ENCODE measurements at regions not wholly inside any gene's neighbourhood (a gene's known extent, or its start where the extent isn't known, plus 50 kb on each side); places are given as distances from the start of the nearest gene placed in this dataset.
"Not testable (repeated sequence)": the region's sequence is repeated elsewhere in the genome, so short reads cannot be mapped to it uniquely, and the experiment has no call there.

- H3K4me1 Mint-ChIP-seq; DNase-seq; H3K4me3 ChIP-seq (ENCODE audit: low read length); H3K4me3 Mint-ChIP-seq; H3K27ac ChIP-seq (ENCODE audit: low read depth, low read length); POLR2A ChIA-PET; H3K27me3 ChIP-seq (ENCODE audit: insufficient read depth, low read length, poor library complexity, severe bottlenecking); H3K36me3 Mint-ChIP-seq; H3K4me1 ChIP-seq (ENCODE audit: insufficient read depth, low read length); H3K27ac Mint-ChIP-seq; H3K9me3 Mint-ChIP-seq; H3K36me3 ChIP-seq (ENCODE audit: insufficient read depth, low read length); H3K9me3 ChIP-seq (ENCODE audit: low read length): not testable (repeated sequence)
- peaks cover 13 to 27% of the 10 kb centered on the region in 2 donors for H3K27me3 Mint-ChIP-seq
- CTCF ChIA-PET: interaction anchor here (1.8 kb wide), 1 partner anchor 13 kb away, joined by 5 read pairs; no protein-coding TSS in a partner anchor
Measured at GRCh38 chr17:21470422-21470821, 94.3 kb downstream of the KCNJ12 start.

GRCh38 chr17:21470861-21471260, 94.7 kb downstream of the KCNJ12 start:
- no peaks in the 10 kb centered on the region for H3K4me1 Mint-ChIP-seq
- POLR2A ChIA-PET: no interaction called here

GRCh38 chr17:21474815-21475214, 98.7 kb downstream of the KCNJ12 start:
- Mint-ChIP-seq H3K4me1 (no peaks in the 10 kb centered on the region), H3K9me3 (peaks cover 0 to 21% (median 9%) of the 10 kb centered on the region in 5 donors), H3K4me3 (no peak overlapping the region), H3K27me3 (peaks cover 28 to 54% of the 10 kb centered on the region in 2 donors), H3K27ac (peak overlapping the region in 1 of 8 donors; percentile 33), H3K36me3 (peaks cover 0 to 5% (median 0%) of the 10 kb centered on the region in 3 donors)
- H3K36me3 ChIP-seq (ENCODE audit: insufficient read depth, low read length): no peaks in the 10 kb centered on the region
- no peak overlapping the region for H3K4me3 ChIP-seq (ENCODE audit: low read length)
- no peak overlapping the region for H3K27ac ChIP-seq (ENCODE audit: low read depth, low read length)
- H3K4me1 ChIP-seq (ENCODE audit: insufficient read depth, low read length): no peaks in the 10 kb centered on the region
- ChIA-PET CTCF (no interaction called here), POLR2A (no interaction called here)
- no peaks in the 10 kb centered on the region for H3K9me3 ChIP-seq (ENCODE audit: low read length)
- no peaks in the 10 kb centered on the region for H3K27me3 ChIP-seq (ENCODE audit: insufficient read depth, low read length, poor library complexity, severe bottlenecking)
- DNase-seq: no peak

More at GRCh38 chr17:21470861-21471260, 94.7 kb downstream of the KCNJ12 start:
- no peak overlapping the region for H3K27ac Mint-ChIP-seq
- H3K4me3 ChIP-seq (ENCODE audit: low read length): no peak overlapping the region
- no peaks in the 10 kb centered on the region for H3K9me3 ChIP-seq (ENCODE audit: low read length)
- DNase-seq: no peak
- no peaks in the 10 kb centered on the region for H3K27me3 ChIP-seq (ENCODE audit: insufficient read depth, low read length, poor library complexity, severe bottlenecking)
- peaks cover 15 to 31% of the 10 kb centered on the region in 2 donors for H3K27me3 Mint-ChIP-seq
- no peaks in the 10 kb centered on the region for H3K36me3 ChIP-seq (ENCODE audit: insufficient read depth, low read length)
- H3K27ac ChIP-seq (ENCODE audit: low read depth, low read length): no peak overlapping the region
- H3K36me3 Mint-ChIP-seq: no peaks in the 10 kb centered on the region
- CTCF ChIA-PET: interaction anchor here (1.8 kb wide), 1 partner anchor 14 kb away, joined by 5 read pairs; no protein-coding TSS in a partner anchor
- no peaks in the 10 kb centered on the region for H3K9me3 Mint-ChIP-seq
- no peak overlapping the region for H3K4me3 Mint-ChIP-seq
- H3K4me1 ChIP-seq (ENCODE audit: insufficient read depth, low read length): no peaks in the 10 kb centered on the region

DNA sequence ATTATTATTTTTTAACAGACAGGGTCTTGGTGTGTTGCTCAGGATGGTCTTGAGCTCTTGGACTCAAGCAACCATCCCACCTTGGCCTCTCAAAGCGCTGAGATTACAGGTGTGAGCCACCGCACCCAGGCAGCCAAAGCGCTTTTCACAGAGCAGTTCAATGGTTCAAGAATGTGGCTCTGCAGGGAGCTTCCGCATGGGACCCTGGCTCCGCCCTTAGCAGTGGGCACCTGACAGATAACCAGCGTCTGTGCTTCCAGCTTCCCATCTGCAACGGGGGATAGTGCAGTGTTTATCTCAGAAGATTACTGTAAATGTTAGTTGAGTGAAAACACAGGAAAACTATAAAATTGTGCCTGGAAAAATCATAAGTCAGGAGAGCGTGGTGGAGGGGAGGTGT, 99.4 kb downstream of the KCNJ12 start:
- no peak overlapping the region for H3K4me3 Mint-ChIP-seq
- Histone ChIP-seq H3K27ac (ENCODE audit: low read depth, low read length) (no peak overlapping the region), H3K4me1 (ENCODE audit: insufficient read depth, low read length) (no peaks in the 10 kb centered on the region), H3K36me3 (ENCODE audit: insufficient read depth, low read length) (no peaks in the 10 kb centered on the region), H3K9me3 (ENCODE audit: low read length) (no peaks in the 10 kb centered on the region), H3K4me3 (ENCODE audit: low read length) (no peak overlapping the region), H3K27me3 (ENCODE audit: insufficient read depth, low read length, poor library complexity, severe bottlenecking) (no peaks in the 10 kb centered on the region)
- H3K27ac Mint-ChIP-seq: no peak overlapping the region
- no peak for DNase-seq
- peaks cover 34 to 61% of the 10 kb centered on the region in 2 donors for H3K27me3 Mint-ChIP-seq
- ChIA-PET CTCF (interaction anchor here (0.6 kb wide), 1 partner anchor 1277 kb away, joined by 3 read pairs; no protein-coding TSS in a partner anchor), POLR2A (no interaction called here)
- peaks cover 0 to 21% (median 10%) of the 10 kb centered on the region in 5 donors for H3K9me3 Mint-ChIP-seq
- H3K36me3 Mint-ChIP-seq: peaks cover 0 to 5% (median 0%) of the 10 kb centered on the region in 3 donors
- H3K4me1 Mint-ChIP-seq: no peaks in the 10 kb centered on the region

GRCh38 chr17:21476867-21477266, 100.7 kb downstream of the KCNJ12 start:
- Histone ChIP-seq H3K4me3 (ENCODE audit: low read length) (no peak overlapping the region), H3K36me3 (ENCODE audit: insufficient read depth, low read length) (no peaks in the 10 kb centered on the region), H3K27me3 (ENCODE audit: insufficient read depth, low read length, poor library complexity, severe bottlenecking) (no peaks in the 10 kb centered on the region), H3K4me1 (ENCODE audit: insufficient read depth, low read length) (no peaks in the 10 kb centered on the region), H3K9me3 (ENCODE audit: low read length) (no peaks in the 10 kb centered on the region), H3K27ac (ENCODE audit: low read depth, low read length) (no peak overlapping the region)
- DNase-seq: no peak
- H3K9me3 Mint-ChIP-seq: peaks cover 0 to 21% (median 10%) of the 10 kb centered on the region in 5 donors
- POLR2A ChIA-PET: no interaction called here
- peaks cover 39 to 67% of the 10 kb centered on the region in 2 donors for H3K27me3 Mint-ChIP-seq
- H3K27ac Mint-ChIP-seq: no peak overlapping the region
- no peaks in the 10 kb centered on the region for H3K4me1 Mint-ChIP-seq
- CTCF ChIA-PET: no interaction called here
- peaks cover 0 to 5% (median 0%) of the 10 kb centered on the region in 3 donors for H3K36me3 Mint-ChIP-seq
- H3K4me3 Mint-ChIP-seq: no peak overlapping the region

GRCh38 chr17:21482189-21482865, 106.2 kb downstream of the KCNJ12 start:
- no peak for DNase-seq
- H3K4me1 Mint-ChIP-seq: no peaks in the 10 kb centered on the region
- peaks cover 0 to 5% (median 0%) of the 10 kb centered on the region in 3 donors for H3K36me3 Mint-ChIP-seq
- no peaks in the 10 kb centered on the region for H3K4me1 ChIP-seq (ENCODE audit: insufficient read depth, low read length)
- H3K4me3 ChIP-seq (ENCODE audit: low read length): no peak overlapping the region
- peaks cover 27 to 73% of the 10 kb centered on the region in 2 donors for H3K27me3 Mint-ChIP-seq
- H3K9me3 Mint-ChIP-seq: peaks cover 0 to 20% (median 9%) of the 10 kb centered on the region in 5 donors
- ChIA-PET CTCF (no interaction called here), POLR2A (no interaction called here)
- no peak overlapping the region for H3K27ac Mint-ChIP-seq
- H3K27me3 ChIP-seq (ENCODE audit: insufficient read depth, low read length, poor library complexity, severe bottlenecking): no peaks in the 10 kb centered on the region
- no peaks in the 10 kb centered on the region for H3K36me3 ChIP-seq (ENCODE audit: insufficient read depth, low read length)
- no peak overlapping the region for H3K4me3 Mint-ChIP-seq
- no peak overlapping the region for H3K27ac ChIP-seq (ENCODE audit: low read depth, low read length)
- no peaks in the 10 kb centered on the region for H3K9me3 ChIP-seq (ENCODE audit: low read length)

DNA sequence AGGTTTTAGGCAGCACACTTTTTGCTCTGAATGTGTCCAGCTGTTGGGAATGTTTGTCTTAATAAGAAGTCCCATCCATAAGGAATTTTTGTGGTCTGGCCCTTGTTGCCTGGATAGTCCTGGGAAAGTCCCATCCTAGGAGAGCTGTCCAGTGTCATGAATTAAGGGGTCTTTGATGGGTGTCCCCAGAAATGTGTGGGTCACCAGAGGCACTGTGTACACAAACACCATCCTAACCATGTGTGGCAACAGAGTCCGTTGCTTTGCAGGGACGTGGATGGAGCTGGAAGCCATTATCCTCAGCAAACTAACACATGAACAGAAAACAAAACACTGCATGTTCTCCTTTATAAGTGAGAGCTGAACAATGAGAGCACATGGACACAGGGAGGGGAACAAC, 111.9 kb downstream of the KCNJ12 start:
- H3K9me3 Mint-ChIP-seq, CTCF ChIA-PET: not testable (repeated sequence)
- peaks cover 0 to 33% of the 10 kb centered on the region in 2 donors for H3K27me3 Mint-ChIP-seq

DNA sequence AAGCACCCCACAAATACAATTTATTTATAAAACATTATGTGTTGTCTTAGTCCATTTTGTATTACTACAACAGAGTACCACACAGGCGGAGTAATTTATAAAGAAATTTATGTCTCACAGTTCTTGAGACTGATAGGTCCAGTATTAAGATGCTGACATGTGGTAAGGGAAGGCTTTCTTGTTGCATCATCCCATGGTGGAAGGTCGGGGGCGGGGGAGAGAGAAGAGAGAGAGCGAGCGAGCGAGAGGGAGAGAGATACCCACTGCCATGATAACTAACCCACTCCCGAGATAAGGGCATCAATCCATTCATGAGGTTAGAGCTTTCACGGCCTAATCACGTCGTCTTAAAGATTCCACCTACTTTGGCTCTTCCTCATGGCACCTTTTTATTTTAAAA, 117.8 kb downstream of the KCNJ12 start:
- POLR2A ChIA-PET: no interaction called here
- no peaks in the 10 kb centered on the region for H3K9me3 Mint-ChIP-seq
- no peaks in the 10 kb centered on the region for H3K27me3 ChIP-seq (ENCODE audit: insufficient read depth, low read length, poor library complexity, severe bottlenecking)

More for the DNA sequence above, 111.9 kb downstream of the KCNJ12 start:
- H3K4me3 Mint-ChIP-seq; H3K27me3 ChIP-seq (ENCODE audit: insufficient read depth, low read length, poor library complexity, severe bottlenecking); H3K27ac Mint-ChIP-seq; POLR2A ChIA-PET; H3K4me1 ChIP-seq (ENCODE audit: insufficient read depth, low read length); H3K27ac ChIP-seq (ENCODE audit: low read depth, low read length); H3K4me1 Mint-ChIP-seq; DNase-seq; H3K36me3 Mint-ChIP-seq; H3K9me3 ChIP-seq (ENCODE audit: low read length); H3K4me3 ChIP-seq (ENCODE audit: low read length); H3K36me3 ChIP-seq (ENCODE audit: insufficient read depth, low read length): not testable (repeated sequence)

More for the DNA sequence above, 117.8 kb downstream of the KCNJ12 start:
- DNase-seq: no peak
- no peaks in the 10 kb centered on the region for H3K4me1 Mint-ChIP-seq
- H3K36me3 Mint-ChIP-seq: no peaks in the 10 kb centered on the region
- Histone ChIP-seq H3K4me3 (ENCODE audit: low read length) (no peak overlapping the region), H3K27ac (ENCODE audit: low read depth, low read length) (no peak overlapping the region), H3K4me1 (ENCODE audit: insufficient read depth, low read length) (no peaks in the 10 kb centered on the region), H3K9me3 (ENCODE audit: low read length) (no peaks in the 10 kb centered on the region), H3K36me3 (ENCODE audit: insufficient read depth, low read length) (no peaks in the 10 kb centered on the region)
- CTCF ChIA-PET: no interaction called here
- peaks cover 3 to 26% of the 10 kb centered on the region in 2 donors for H3K27me3 Mint-ChIP-seq
- H3K4me3 Mint-ChIP-seq: no peak overlapping the region
- no peak overlapping the region for H3K27ac Mint-ChIP-seq

Data from CD8-positive, alpha-beta memory T cell (primary cell).